Neural progenitor cell (in vitro differentiated cells): ENCODE measurements at regions not wholly inside any gene's neighbourhood (a gene's known extent, or its start where the extent isn't known, plus 50 kb on each side); places are given as distances from the start of the nearest gene placed in this dataset.

Experiments used
- EZH2 ChIP-seq: fragments of 200-600 bp; sonication (generic); IDR thresholded peaks from 2 replicates; pipeline ENCODE4 v1.6.1; 2017; ENCODE audit warnings: antibody characterized with exemption, mild to moderate bottlenecking, moderate library complexity
- TF ChIP-seq, protein P1 (sequence below): fragments of 200-600 bp; sonication (generic); IDR thresholded peaks from 2 replicates; pipeline ENCODE4 v1.5.1; 2017; ENCODE audit warnings: antibody characterized with exemption, mild to moderate bottlenecking

DNA sequence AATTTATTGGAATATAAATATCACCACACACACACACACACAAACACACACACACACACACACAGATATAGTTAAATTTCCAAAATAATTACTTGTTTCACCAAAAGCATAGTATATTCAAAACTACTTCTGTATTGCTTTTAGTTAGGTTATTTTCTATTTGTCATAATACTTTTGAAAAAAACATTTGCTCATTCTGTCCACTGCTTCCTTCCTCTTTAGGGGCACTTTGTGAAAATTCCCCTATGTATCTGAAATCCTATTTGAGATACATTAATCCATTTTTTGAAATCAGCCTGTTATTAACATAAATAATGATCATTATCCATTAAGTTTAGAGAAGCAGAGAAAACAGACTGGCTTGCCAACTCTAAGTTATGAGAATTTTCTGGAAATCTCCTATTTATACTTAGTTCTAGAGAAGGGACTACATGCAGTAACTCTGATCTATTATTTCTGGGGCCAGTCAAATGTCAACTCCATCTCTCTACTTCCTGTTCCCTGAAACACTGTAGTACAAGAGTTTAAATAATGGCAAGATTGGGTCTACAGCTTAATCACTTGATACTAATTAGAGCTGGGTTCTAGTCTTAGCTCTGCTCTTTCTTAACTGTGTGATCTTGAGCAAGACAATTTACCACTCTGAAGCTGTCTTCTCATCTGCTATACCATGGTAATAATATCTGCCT lies 54.4 kb upstream of the GPR174 start:
- TF ChIP-seq EZH2: no peak
- TF ChIP-seq, protein P1, sequence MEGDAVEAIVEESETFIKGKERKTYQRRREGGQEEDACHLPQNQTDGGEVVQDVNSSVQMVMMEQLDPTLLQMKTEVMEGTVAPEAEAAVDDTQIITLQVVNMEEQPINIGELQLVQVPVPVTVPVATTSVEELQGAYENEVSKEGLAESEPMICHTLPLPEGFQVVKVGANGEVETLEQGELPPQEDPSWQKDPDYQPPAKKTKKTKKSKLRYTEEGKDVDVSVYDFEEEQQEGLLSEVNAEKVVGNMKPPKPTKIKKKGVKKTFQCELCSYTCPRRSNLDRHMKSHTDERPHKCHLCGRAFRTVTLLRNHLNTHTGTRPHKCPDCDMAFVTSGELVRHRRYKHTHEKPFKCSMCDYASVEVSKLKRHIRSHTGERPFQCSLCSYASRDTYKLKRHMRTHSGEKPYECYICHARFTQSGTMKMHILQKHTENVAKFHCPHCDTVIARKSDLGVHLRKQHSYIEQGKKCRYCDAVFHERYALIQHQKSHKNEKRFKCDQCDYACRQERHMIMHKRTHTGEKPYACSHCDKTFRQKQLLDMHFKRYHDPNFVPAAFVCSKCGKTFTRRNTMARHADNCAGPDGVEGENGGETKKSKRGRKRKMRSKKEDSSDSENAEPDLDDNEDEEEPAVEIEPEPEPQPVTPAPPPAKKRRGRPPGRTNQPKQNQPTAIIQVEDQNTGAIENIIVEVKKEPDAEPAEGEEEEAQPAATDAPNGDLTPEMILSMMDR: no peak
